T-cell (primary cell): ENCODE measurements at regions not wholly inside any gene's neighbourhood (a gene's known extent, or its start where the extent isn't known, plus 50 kb on each side); places are given as distances from the start of the nearest gene placed in this dataset.
"Not testable (repeated sequence)": the region's sequence is repeated elsewhere in the genome, so short reads cannot be mapped to it uniquely, and the experiment has no call there.

Source experiments
- ATAC-seq, 4 experiments: fragments of 200-7000 bp in 3 of 4; fragments of 150-1000 bp in 1 of 4; cut with Tn5 transposase; replicated peaks in 1 of 4; 1 replicate in 3 of 4; 2 replicates in 1 of 4; pipeline ENCODE4 v1.10.0; 2021; ENCODE audit warnings: moderate library complexity in 3 of 4, mild to moderate bottlenecking in 2 of 4, moderate number of reproducible peaks in 1 of 4
- CTCF ChIA-PET, 2 donors: fragments of 300-600 bp; sonication (Branson Sonifier 250); formaldehyde crosslinking; loops; one replicate each; lab custom pipeline; 2022; ENCODE audit warnings: antibody characterized with exemption in 2 of 2; lab: Charles Lee
- POLR2A ChIA-PET, 2 donors: fragments of 300-600 bp; sonication (Branson Sonifier 250); formaldehyde crosslinking; loops; one replicate each; lab custom pipeline; 2022; ENCODE audit warnings: antibody characterized with exemption in 2 of 2; lab: Charles Lee
- DNase-seq, 35 experiments: peaks; one replicate each; pipeline versions ENCODE4 v3.0.0 to v3.0.0-alpha.2; 2013 to 2023
- H3K27ac ChIP-seq: one replicate; pipeline ENCODE4 v1.5.1; 2013; ENCODE audit warnings: low read length
- H3K27me3 ChIP-seq, 2 experiments: replicated peaks in 1 of 2; 1 replicate in 1 of 2; 2 replicates in 1 of 2; pipeline versions ENCODE4 v1.6.1 to v1.7.0; 2013; ENCODE audit warnings: low read length in 1 of 2, mixed read lengths in 1 of 2; ENCODE audit not compliant: control insufficient read depth in 2 of 2, insufficient read depth in 2 of 2; ENCODE audit errors: extremely low read depth in 1 of 2
- H3K36me3 ChIP-seq, 2 donors: 1 replicate in 1 of 2; 2 replicates in 1 of 2; pipeline versions ENCODE4 v1.6.1 to v1.7.0; 2013; ENCODE audit warnings: low read length in 1 of 2; ENCODE audit not compliant: control insufficient read depth in 2 of 2, insufficient read depth in 1 of 2; ENCODE audit errors: extremely low read depth in 1 of 2
- H3K4me1 ChIP-seq, 2 experiments: 1 replicate in 1 of 2; 2 replicates in 1 of 2; pipeline versions ENCODE4 v1.6.1 to v1.7.0; 2013; ENCODE audit warnings: low read length in 2 of 2, mixed read lengths in 1 of 2; ENCODE audit not compliant: insufficient read depth in 2 of 2, control insufficient read depth in 1 of 2; ENCODE audit errors: extremely low read depth in 1 of 2
- H3K4me3 ChIP-seq, 2 donors: 1 replicate in 1 of 2; 2 replicates in 1 of 2; pipeline versions ENCODE4 v1.5.1 to v1.7.0; 2013; ENCODE audit warnings: mild to moderate bottlenecking in 2 of 2, low read length in 1 of 2, moderate library complexity in 1 of 2; ENCODE audit not compliant: control insufficient read depth in 1 of 2; ENCODE audit errors: extremely low read depth in 1 of 2
- H3K9me3 ChIP-seq: 2 replicates; pipeline ENCODE4 v1.7.0; 2013
- H3K27ac Mint-ChIP-seq, 2 donors: one replicate each; pipeline ENCODE4 v1.8.0; 2020 to 2021; ENCODE audit warnings: mild to moderate bottlenecking in 2 of 2, mixed read lengths in 2 of 2
- H3K27me3 Mint-ChIP-seq, 2 donors: one replicate each; pipeline ENCODE4 v1.8.0; 2021 to 2022; ENCODE audit warnings: mixed read lengths in 2 of 2
- H3K36me3 Mint-ChIP-seq: one replicate; pipeline ENCODE4 v1.8.0; 2021; ENCODE audit warnings: mixed read lengths
- H3K4me1 Mint-ChIP-seq, 3 donors: one replicate each; pipeline ENCODE4 v1.8.0; 2020 to 2022; ENCODE audit warnings: mixed read lengths in 3 of 3, mild to moderate bottlenecking in 1 of 3
- H3K4me3 Mint-ChIP-seq, 3 donors: one replicate each; pipeline ENCODE4 v1.8.0; 2020 to 2022; ENCODE audit warnings: mild to moderate bottlenecking in 3 of 3, mixed read lengths in 3 of 3, moderate library complexity in 3 of 3
- H3K9me3 Mint-ChIP-seq, 3 donors: one replicate each; pipeline ENCODE4 v1.8.0; 2020 to 2022; ENCODE audit warnings: mixed read lengths in 3 of 3
- WGBS: methylation state at CpG from one replicate; pipeline ENCODE4 v1.1.5; 2013; ENCODE audit warnings: missing lambda C conversion rate; ENCODE audit not compliant: insufficient coverage; 5-methylcytosine and 5-hydroxymethylcytosine counted together

GRCh38 chr19:29873801-29874575 lies 62.2 kb downstream of the CCNE1 start:
- Histone ChIP-seq H3K36me3 (no peaks in the 10 kb centered on the region), H3K27ac (no peak overlapping the region), H3K4me1 (peaks cover 0 to 21% of the 10 kb centered on the region in 2 experiments), H3K4me3 (no peak overlapping the region), H3K27me3 (peaks cover 0 to 49% of the 10 kb centered on the region in 2 experiments), H3K9me3 (no peaks in the 10 kb centered on the region)
- Mint-ChIP-seq H3K9me3 (no peaks in the 10 kb centered on the region), H3K36me3 (no peaks in the 10 kb centered on the region), H3K27ac (no peak overlapping the region), H3K4me3 (peak overlapping the region; percentile 39 to 60 (median 54)), H3K4me1 (peaks cover 7 to 18% (median 16%) of the 10 kb centered on the region in 3 donors), H3K27me3 (peaks cover 7 to 30% of the 10 kb centered on the region in 2 donors)
- ChIA-PET CTCF (interaction anchor here (0.6 to 2.9 kb wide), 9 partner anchors 13 to 144 kb away, joined by 3 to 20 read pairs (median 4); no protein-coding TSS in a partner anchor), POLR2A (no interaction called here)
- DNase-seq (no peak), ATAC-seq (no peak)
- WGBS = 69% methylated on average over 15 of the region's 40 CpGs

- POLR2A ChIA-PET = no interaction called here
- Mint-ChIP-seq H3K36me3 (no peaks in the 10 kb centered on the region), H3K4me1 (peaks cover 7 to 18% (median 16%) of the 10 kb centered on the region in 3 donors), H3K9me3 (no peaks in the 10 kb centered on the region), H3K27me3 (peaks cover 12 to 42% of the 10 kb centered on the region in 2 donors), H3K27ac (no peak overlapping the region), H3K4me3 (no peak overlapping the region)
- H3K27me3 ChIP-seq = peaks cover 0 to 67% of the 10 kb centered on the region in 2 experiments
- peaks cover 0 to 21% of the 10 kb centered on the region in 2 experiments for H3K4me1 ChIP-seq
- H3K4me3 ChIP-seq = no peak overlapping the region
- CTCF ChIA-PET = interaction anchor here in 1 of 2 donors (0.6 to 2.4 kb wide), 2 partner anchors 25 to 146 kb away, joined by 3 to 11 read pairs; no protein-coding TSS in a partner anchor
- no peaks in the 10 kb centered on the region for H3K36me3 ChIP-seq
- WGBS = 90% methylated on average over 5 of the region's 7 CpGs
- no peak for DNase-seq
- ATAC-seq = no peak
- no peak overlapping the region for H3K27ac ChIP-seq
- H3K9me3 ChIP-seq = no peaks in the 10 kb centered on the region
Measured at GRCh38 chr19:29875931-29876330, 64.1 kb downstream of the CCNE1 start.

- no peak overlapping the region for H3K4me3 ChIP-seq
- H3K36me3 Mint-ChIP-seq = no peaks in the 10 kb centered on the region
- no peaks in the 10 kb centered on the region for H3K9me3 Mint-ChIP-seq
- peaks cover 7 to 17% (median 16%) of the 10 kb centered on the region in 3 donors for H3K4me1 Mint-ChIP-seq
- H3K27me3 Mint-ChIP-seq = peaks cover 9 to 46% of the 10 kb centered on the region in 2 donors
- H3K4me1 ChIP-seq = peaks cover 0 to 21% of the 10 kb centered on the region in 2 experiments
- no peak overlapping the region for H3K27ac ChIP-seq
- peak overlapping the region in 1 of 3 donors; percentile 8 for H3K4me3 Mint-ChIP-seq
- ChIA-PET CTCF (interaction anchor here (0.6 kb wide), 2 partner anchors 26 to 69 kb away, joined by 3 read pairs; no protein-coding TSS in a partner anchor), POLR2A (no interaction called here)
- WGBS = no CpG with 5 or more reads among the region's 6 CpGs
- no peaks in the 10 kb centered on the region for H3K9me3 ChIP-seq
- peaks cover 0 to 67% of the 10 kb centered on the region in 2 experiments for H3K27me3 ChIP-seq
- ATAC-seq = no peak
- DNase-seq = no peak
- no peaks in the 10 kb centered on the region for H3K36me3 ChIP-seq
- H3K27ac Mint-ChIP-seq = no peak overlapping the region
Measured at GRCh38 chr19:29876414-29876813, 64.6 kb downstream of the CCNE1 start.

GRCh38 chr19:29876908-29877307 lies 65.1 kb downstream of the CCNE1 start:
- Histone ChIP-seq H3K27me3 (peaks cover 0 to 65% of the 10 kb centered on the region in 2 experiments), H3K4me1 (peaks cover 0 to 21% of the 10 kb centered on the region in 2 experiments)
- H3K9me3 Mint-ChIP-seq, POLR2A ChIA-PET, ATAC-seq, H3K27ac ChIP-seq, H3K27ac Mint-ChIP-seq, DNase-seq, H3K4me3 Mint-ChIP-seq, H3K4me3 ChIP-seq, H3K36me3 Mint-ChIP-seq, H3K36me3 ChIP-seq, H3K9me3 ChIP-seq: not testable (repeated sequence)
- no CpG with 5 or more reads among the region's 4 CpGs for WGBS
- H3K4me1 Mint-ChIP-seq = peaks cover 7 to 16% (median 15%) of the 10 kb centered on the region in 3 donors
- H3K27me3 Mint-ChIP-seq = peaks cover 9 to 44% of the 10 kb centered on the region in 2 donors
- CTCF ChIA-PET = interaction anchor here in 1 of 2 donors (0.6 kb wide), 1 partner anchor 69 kb away, joined by 3 read pairs; no protein-coding TSS in a partner anchor

GRCh38 chr19:29878973-29879654 lies 62.9 kb upstream of the URI1 start:
- WGBS = 79% methylated on average over 9 of the region's 17 CpGs
- Histone ChIP-seq H3K27me3 (peaks cover 0 to 54% of the 10 kb centered on the region in 2 experiments), H3K4me1 (peaks cover 0 to 2% of the 10 kb centered on the region in 2 experiments), H3K9me3 (no peaks in the 10 kb centered on the region), H3K27ac (no peak overlapping the region), H3K36me3 (no peaks in the 10 kb centered on the region), H3K4me3 (no peak overlapping the region)
- Mint-ChIP-seq H3K9me3 (no peaks in the 10 kb centered on the region), H3K27ac (no peak overlapping the region), H3K36me3 (no peaks in the 10 kb centered on the region), H3K27me3 (peaks cover 9 to 31% of the 10 kb centered on the region in 2 donors), H3K4me1 (peaks cover 3 to 5% (median 4%) of the 10 kb centered on the region in 3 donors), H3K4me3 (no peak overlapping the region)
- ATAC-seq (no peak), DNase-seq (no peak)
- POLR2A ChIA-PET = no interaction called here
- CTCF ChIA-PET = no interaction called here

GRCh38 chr19:29879655-29879974 lies 62.4 kb upstream of the URI1 start:
- H3K36me3 ChIP-seq = no peaks in the 10 kb centered on the region
- WGBS = 67% methylated on average over 7 of the region's 7 CpGs
- no peak for DNase-seq
- H3K4me3 Mint-ChIP-seq = no peak overlapping the region
- peaks cover 0 to 2% of the 10 kb centered on the region in 2 experiments for H3K4me1 ChIP-seq
- peaks cover 6 to 29% of the 10 kb centered on the region in 2 donors for H3K27me3 Mint-ChIP-seq
- ChIA-PET POLR2A (no interaction called here), CTCF (no interaction called here)
- no peak overlapping the region for H3K4me3 ChIP-seq
- H3K27me3 ChIP-seq = peaks cover 0 to 54% of the 10 kb centered on the region in 2 experiments
- no peaks in the 10 kb centered on the region for H3K9me3 ChIP-seq
- no peak overlapping the region for H3K27ac Mint-ChIP-seq
- no peak for ATAC-seq
- H3K4me1 Mint-ChIP-seq = peaks cover 1 to 5% (median 4%) of the 10 kb centered on the region in 3 donors
- H3K9me3 Mint-ChIP-seq = no peaks in the 10 kb centered on the region
- no peak overlapping the region for H3K27ac ChIP-seq
- no peaks in the 10 kb centered on the region for H3K36me3 Mint-ChIP-seq
